Activated CD4-positive, alpha-beta T cell treated with anti-CD3 and anti-CD28 coated beads, Interleukin-2, amount 50 U/mL, for 24 hours (primary cell): ENCODE measurements at regions not wholly inside any gene's neighbourhood (a gene's known extent, or its start where the extent isn't known, plus 50 kb on each side); places are given as distances from the start of the nearest gene placed in this dataset.

ENCODE experiments used
- DNase-seq, 2 donors: peaks; one replicate each; pipeline ENCODE4 v3.0.0-alpha.2; 2020; ENCODE audit warnings: low read depth in 1 of 2, low spot score in 1 of 2

DNA sequence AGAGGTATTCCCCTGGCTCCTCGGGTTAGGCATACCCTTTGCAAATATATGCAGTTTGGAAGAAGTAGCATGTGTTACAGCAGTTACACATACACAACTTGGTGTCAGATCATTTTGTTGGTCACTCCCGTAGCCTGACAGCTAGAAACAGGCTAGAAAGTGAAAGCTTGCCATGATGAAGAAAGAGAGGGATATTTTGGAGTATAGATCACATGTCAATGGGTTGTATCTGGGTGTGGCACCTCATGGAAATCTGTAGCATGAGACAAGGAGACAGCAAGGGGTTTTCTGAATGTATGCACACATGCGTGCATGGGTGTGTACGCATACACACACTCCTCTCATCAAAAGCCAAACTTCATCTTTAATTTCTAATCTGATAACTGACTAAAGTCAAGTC, 1914.5 kb upstream of the PIK3C3 start:
- DNase-seq = no peak

DNA sequence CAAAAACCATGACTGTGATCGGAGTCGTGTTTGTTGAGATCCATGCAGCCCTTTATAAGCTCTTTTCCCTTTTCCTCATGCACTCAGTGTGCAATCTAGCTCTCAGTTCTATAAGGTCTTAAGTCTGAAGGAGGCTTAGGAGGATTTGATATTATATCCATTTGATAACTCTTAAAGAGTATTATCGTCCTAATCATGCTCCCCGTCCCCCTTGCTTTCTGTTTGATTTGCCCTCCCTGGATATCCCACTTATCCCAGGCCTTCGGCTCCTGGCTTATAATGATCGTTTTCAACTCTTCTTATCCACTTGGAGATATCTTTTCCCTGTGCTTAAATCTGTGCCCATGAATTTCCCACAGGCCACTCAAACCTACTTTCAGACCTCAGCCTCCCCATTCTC, 1917.7 kb upstream of the PIK3C3 start:
- no peak for DNase-seq

DNA sequence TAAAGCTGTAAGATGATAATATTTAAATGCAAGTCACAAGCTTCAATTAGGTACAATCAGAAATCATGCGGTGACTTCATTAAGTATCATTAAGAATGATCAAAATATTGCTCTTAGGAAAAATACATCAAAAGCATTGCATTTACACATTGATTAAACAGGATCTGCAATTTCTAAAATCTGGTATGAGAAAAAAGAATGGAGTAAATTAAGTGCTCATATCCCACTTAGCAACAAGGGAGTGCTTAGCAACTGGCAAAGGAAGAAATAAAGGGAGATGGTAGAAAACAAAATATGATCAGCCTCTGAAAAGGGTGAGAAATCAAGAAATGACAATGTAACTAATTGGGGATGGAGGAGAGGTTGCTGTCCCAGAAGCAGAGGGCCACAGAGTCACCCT, 1918.2 kb upstream of the PIK3C3 start:
- DNase-seq = no peak

DNA sequence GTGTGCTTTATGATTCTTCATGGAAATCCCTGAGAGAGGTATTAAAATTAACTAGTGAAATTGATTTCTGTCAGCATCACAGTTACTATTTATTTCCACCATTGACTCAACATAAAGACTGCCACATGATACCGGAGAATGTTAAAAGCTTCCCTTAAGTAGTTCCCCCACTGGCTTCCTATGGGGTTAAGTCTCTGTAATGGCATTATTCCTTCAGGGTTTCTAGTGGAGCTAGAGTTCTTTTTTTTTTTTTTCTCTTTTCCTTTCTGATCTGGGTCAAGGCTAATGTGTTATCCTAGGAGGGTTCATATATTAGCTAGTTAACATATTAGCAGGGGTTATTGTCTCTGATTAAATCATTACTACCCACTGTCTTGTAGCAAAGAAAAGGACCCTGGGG, 1919.1 kb upstream of the PIK3C3 start:
- DNase-seq = no peak

DNA sequence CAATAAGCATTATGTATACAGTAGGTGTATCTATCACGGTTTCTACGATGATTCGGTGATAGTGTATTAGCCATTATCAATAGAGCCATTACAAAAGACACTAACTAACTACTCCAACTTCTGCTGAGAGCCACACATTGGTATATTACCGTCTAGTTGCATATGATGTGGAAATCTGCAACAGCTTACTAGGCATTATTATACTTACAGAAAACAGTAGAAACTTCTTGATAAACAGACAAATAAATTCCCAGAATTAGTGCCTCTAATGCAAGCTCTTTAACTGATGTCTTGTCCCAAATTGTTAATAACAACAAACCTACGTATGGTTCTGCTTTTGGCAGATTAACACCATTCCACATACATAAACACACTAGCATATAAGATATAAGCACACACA, 1923.0 kb upstream of the PIK3C3 start:
- no peak for DNase-seq

DNA sequence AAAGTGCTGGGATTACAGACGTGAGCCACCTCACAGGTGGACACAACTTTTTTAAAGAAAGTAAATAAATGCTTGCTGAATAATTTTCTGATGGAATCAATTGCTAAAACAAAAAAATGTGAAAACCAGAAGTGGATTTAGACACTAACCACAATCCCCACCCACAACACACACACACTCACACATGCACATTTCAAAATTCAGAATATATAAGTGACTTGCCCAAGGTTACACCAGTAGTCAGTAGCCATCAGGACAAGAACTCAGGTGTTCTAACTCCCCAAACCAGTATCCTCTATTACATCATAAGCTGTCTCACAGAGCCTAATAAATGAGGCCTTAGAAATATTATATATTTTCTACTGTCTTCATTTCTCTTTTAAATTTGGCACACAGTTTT, 1923.6 kb upstream of the PIK3C3 start:
- DNase-seq = no peak

DNA sequence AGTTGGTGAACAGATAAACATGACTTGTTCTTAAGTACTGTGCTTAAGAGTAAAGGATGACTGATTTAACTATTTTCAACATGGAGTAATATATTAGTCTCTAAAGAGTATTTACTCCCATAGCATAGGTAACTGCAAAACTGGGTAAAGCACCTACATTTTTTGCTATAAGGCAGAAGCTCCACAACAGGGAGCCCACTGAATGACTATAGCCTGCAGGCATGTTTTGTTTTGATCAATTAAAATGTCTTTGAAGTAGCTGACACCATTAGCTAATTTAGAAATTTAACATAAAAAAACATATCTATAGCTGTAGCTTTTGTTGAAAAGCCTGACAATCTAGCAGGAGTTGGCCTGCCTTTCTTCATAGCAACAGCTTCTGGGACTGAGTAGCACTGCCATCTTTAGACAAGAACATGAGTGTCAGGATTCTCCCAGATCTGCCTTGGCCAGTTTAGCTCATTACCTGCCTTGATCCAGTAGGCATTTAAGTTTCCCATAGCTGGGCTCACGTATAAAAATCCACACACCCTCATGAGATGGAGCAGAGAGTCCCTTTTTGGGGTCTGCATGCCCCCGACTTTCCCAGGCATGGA, 1935.1 kb upstream of the PIK3C3 start:
- DNase-seq = no peak

DNA sequence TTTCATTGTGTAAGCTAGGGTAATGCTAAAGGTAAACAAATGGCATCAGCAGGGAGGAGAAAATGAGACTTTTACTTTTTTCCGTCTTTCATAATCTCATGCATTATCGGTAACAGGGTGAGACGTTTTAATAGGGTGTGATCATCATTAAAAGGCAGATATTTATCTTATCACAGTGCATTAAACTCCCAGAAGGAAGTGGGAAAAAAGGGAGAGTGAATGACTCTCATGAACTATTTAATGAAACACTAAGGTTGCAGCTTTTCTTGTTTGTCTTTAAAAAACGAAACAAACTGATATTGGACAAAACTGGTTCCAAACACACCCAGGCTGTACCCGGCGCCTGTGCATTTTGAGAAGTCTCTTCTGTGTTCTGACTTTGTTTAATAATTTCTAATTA, 1936.8 kb upstream of the PIK3C3 start:
- DNase-seq = no peak

DNA sequence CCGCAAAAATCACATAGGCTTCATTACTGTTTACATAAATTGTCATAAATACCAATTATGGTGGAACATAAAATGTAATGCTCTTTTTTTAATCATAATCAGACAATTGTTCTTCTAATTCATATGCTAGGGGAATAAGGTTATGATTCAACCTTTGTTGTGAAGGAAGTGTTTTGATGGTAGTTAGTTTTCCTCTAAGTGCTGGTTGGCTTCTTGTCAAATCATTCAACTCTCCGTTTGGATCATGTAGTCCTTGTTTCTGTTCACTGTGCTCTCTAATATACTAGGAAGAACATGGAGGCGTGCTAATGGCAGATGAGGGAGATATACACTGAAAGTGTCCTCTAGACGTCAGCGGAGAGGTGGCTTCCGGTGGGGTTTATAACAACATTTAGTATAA, 1938.0 kb upstream of the PIK3C3 start:
- no peak for DNase-seq

DNA sequence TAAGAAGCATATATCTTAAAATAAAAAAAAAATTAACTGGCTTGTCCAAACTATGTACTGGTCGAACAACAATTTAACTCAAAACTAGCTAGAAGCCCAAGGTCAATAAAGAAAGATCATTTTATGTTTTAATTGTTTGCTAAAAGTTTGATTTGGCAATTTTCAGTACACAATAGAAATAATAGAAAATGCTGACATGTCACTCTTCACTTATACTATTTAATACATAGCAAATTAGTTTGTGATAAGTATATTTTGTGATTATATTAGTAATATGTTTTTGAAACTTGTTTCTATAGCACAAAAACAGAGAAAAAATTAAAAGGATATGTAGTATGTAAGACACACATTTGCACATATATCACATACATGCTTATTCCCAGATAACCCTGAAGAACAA, 1938.6 kb upstream of the PIK3C3 start:
- no peak for DNase-seq

DNA sequence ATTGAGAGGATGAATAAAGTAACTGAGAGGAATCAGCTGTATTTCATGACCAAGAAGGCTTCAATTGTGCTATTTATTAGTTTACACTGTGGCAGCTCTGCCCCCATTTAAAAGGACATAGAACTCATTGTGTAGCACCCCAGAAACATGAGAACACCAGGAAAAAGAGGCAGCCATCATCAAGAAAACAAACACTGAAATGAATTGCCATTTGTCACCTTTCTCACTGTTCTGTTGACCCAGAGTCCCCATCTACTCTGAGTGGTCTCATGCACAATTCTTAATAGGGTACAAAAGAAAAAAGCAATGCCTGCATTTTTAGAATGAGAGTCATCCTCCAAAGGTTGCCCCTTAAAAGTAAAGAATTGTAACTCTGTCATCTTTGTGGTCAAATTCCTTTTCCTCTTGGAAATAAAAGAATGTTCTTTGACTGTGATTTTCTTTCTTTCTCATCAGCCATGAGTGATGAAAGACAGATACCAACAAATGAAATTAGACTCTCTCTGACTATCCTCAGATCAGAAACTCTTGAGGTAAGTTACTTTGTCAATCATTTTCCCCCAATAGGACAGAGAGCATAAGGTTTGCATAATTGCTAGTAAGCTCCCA, 1941.9 kb upstream of the PIK3C3 start:
- DNase-seq = no peak

DNA sequence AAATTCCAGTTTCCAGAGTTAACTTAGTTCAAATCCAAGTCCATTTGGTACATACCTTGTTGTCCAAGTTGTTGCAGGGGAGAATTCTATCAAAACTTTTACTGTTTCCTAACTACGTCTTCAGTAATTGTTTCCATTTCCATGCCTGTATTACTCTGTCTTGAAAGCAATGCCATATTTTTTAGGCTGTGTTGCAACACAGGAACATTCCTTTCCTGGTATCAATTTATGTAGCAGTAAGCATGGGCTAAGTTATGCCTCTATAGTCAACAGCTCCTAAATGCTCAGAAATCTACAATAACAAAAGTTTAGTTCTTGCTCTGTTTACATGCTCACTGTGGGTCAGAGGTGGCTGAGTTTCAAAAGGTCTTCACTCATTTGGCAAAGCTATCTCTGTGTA, 1943.8 kb upstream of the PIK3C3 start:
- no peak for DNase-seq

DNA sequence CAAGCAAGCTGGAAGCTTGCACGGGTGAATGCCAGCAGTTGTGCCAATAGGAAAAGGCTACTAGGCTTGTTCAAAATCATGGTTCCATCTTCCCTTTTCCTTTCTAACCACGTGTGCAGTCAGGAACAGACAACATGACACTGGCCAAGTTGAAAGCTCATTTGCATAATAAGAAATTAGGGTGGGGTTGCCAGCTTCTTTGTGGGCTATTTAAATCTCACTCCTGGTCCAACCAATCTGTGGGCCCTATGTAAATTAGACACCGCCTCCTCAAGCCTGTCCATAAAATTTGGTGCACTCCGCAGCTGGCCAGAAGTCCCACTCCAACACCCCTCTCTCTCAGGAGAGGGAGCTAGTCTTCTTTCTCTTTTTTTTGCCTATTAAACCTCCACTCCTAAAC, 1948.4 kb upstream of the PIK3C3 start:
- no peak for DNase-seq

DNA sequence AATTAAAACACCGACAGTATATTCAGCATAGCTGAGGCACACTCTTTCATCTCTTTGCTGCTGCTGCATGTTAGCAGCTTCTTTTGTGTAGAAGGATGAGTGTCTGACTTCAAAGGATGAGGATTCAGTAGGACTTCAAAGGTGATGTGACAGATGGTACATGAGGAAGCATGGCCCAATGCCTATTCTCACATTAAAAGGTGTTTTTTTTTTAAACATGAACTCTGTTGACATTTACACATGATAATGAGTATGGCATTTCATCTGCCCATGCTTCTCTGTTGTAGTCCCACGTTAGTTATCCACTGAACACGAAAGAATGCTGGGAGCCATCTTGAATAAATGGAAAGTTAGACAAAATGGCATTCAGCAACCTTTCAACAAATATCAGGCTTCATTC, 1950.8 kb upstream of the PIK3C3 start:
- no peak for DNase-seq

DNA sequence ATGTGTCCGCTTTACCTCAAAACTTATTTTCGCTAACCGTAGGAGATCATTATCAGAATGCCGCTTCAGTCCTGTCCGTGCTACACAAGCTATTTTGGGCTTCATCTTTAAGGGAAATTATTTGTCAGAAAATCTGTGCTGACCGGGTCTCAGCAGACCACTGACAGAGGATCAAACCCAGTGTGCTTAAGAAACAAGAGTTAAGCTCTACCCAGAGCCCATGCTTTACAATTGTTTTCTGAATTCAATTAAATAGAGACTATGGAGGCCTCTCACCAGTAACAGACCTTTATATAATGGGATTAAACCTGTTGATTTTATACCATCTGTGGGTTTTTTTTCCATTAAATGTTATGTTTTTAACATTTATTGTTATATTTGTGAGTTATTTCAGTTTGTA, 1956.7 kb upstream of the PIK3C3 start:
- DNase-seq = no peak

DNA sequence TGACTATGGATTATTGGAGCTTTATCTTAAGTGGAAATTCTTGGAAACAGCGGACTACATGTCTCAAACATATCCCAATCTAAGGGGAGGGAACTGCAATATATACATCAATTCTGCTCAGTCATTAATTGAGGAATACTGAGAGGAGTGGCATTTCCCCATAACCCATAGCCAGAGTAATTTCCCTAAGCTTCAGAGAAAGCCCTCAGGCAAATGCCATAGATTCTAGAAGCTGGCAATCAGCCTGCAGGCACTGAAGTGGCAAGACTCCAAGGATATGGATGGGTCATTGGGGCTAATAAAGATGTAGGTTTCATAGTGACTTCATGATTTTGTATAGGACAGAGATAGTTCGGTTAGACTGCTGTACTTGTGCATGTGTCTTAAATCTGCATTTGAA, 1960.5 kb upstream of the PIK3C3 start:
- no peak for DNase-seq

DNA sequence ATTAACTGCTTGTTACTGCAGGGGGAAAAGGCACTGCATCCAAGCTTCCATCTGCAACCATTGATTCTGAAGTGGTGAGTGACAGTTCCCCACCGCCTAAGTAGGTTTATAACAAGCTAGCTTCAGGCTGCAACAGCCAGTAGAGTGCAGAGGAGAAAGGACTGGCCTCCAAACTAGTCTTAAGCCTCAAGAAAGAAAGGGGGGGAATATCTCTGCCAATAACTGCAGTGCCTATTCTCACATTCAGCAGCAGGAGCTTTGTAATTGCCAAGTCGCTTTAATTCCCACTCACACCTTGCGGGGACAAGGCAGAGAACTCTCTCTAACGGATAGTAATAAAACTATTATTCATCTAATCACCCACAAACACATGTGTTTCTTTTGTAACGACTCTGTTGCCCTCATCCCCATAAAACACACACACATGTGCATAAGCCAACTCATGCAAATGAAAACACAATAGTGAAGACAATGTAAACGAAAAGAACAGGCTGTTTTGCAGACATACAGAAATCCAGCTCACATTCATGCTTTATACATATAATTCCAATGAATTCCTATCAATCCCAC, 1963.3 kb upstream of the PIK3C3 start:
- DNase-seq = no peak

DNA sequence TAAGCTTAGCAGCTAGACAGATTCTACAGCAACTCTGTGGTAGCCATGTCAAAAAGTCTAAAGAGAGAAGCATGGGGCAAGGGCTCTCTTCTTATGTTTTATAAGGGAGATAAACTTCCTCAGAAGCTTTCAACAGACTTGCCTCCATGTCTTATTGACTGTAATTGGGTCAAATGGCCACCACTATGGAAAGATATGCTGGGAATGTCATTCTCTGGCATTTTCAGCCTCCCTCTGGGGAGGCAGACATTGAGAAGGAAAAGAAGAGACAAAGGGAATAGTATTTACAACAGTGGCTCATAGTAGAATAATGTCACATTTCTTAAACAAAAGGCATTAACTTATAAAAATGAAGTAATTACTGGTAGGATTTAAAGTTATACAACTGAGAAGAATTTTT, 1964.5 kb upstream of the PIK3C3 start:
- DNase-seq = no peak

DNA sequence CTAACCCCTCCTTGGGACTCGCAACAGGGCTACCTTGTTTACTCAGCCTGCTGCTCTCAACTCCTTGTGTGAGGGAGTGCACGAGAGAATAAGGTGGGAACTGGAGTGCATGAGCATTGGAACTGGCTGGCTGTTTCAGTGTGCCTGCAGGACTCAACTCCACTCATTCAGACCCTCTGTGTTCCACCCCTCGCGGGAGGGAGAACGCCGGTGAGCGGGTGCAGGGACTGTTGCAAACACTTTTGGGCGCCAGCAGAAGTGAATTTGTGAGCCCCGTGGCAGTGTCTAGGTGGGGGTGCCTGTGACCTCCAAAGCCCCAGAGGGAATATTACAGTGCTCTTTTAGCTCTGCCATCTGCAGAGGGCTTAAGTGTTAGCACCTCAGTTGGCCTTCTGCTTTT, 1978.3 kb upstream of the PIK3C3 start:
- DNase-seq = no peak

DNA sequence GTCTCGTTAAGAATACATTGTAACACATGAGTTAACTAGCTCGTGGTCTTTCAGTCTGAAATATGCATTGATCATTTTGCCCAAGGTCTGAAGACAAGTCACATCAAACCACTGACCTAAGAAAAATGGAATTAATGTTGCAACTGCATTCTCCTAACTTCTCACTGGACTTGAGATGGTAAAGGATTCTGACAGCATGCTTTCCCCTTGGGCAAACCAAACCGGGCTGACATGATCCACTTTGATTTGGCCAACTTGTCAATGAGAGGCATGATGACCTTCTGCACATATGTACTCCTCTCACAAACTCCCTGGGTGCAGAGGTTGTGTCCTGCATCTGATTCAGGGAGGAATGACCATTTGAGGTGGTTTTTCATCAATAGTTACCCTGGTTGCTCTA, 1982.5 kb upstream of the PIK3C3 start:
- no peak for DNase-seq

DNA sequence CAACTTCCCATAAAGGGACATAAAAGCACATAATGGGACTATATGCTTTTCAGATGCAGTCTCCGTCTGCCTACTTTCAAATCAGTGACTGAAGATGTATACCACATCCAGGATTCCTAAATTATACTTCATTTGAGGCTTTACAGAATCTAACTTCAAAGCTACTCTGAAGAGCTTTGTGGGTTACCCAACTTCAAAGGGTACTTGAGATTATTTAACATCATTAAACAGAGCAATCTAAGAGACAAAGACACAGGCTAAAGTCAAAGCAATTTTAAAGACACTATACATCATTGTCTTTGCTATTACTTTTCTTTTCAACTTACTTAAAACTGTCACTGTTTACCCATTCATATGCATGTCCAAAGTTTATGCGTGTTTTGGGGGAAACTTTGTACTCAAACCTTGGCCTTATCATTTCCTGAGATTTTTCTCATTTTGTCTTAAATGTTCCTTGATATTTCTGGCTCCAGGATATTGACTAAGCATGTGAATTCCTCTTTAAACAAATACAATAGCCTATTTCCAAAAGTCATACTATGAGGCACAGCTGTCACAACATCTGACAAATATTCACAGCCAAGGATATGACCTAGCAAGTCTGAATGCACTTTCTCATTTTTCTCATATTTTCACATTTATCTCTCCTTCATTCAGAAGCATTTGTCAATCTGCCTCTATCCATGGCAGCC, 1985.1 kb upstream of the PIK3C3 start:
- no peak for DNase-seq

DNA sequence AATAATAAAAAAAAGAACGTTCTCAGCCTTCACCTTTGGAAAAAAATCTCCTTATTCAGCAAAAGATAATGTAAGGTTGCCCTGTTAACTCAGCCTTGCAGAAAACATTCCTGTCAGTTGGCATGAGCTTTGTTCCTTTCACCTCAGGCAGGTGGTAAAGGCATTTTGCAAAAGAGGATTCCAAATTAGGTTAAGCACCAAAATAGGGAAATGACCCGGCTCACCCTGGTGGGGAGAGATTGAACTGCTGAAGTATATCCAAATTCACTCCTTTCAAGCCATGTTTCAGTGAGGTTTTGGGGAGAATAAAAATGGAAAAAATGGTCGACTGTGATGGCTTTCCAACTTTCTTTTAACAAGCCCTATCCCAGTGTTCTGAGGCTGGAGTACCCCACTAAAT, 1988.8 kb upstream of the PIK3C3 start:
- DNase-seq = no peak

DNA sequence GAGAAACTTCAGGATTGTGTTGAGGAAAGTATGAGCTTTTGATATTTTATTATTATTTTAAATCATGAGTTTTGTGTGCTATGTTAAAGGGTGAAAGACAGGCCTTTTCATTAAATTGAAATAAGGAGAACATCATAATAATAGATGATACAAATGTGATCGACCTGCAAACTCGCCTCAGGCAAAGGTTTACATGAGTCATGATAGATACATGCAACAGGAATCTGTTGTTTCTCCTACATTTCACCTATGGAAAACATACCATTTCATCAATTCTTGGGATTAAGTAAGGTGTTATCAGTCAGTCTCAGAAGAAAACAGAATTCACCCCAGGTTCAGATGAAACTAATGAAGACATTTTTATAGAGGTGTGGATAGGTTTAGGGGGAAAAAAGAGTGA, 1992.5 kb upstream of the PIK3C3 start:
- DNase-seq = no peak
